Gastroesophageal sphincter (tissue), 4 donors: ENCODE measurements at regions not wholly inside any gene's neighbourhood (a gene's known extent, or its start where the extent isn't known, plus 50 kb on each side); places are given as distances from the start of the nearest gene placed in this dataset.
"Not testable (repeated sequence)": the region's sequence is repeated elsewhere in the genome, so short reads cannot be mapped to it uniquely, and the experiment has no call there.

Experiments used
- ATAC-seq: fragments of 150-250 bp; one replicate; pipeline ENCODE4 v1.9.1; 2016; ENCODE audit warnings: mild to moderate bottlenecking, moderate library complexity
- H3K27ac ChIP-seq, 4 donors: fragments of 200-600 bp; sonication (generic) in 3 of 4; 1 replicate in 3 of 4; 2 replicates in 1 of 4; pipeline ENCODE4 v1.5.1; 2016 to 2019
- H3K27me3 ChIP-seq: fragments of 200-600 bp; sonication (generic); one replicate; pipeline ENCODE4 v1.5.1; 2019
- H3K36me3 ChIP-seq, 2 donors: fragments of 200-600 bp; sonication (generic); one replicate each; pipeline ENCODE4 v1.5.1; 2019; ENCODE audit warnings: control low read depth in 1 of 2
- H3K4me1 ChIP-seq, 3 donors: fragments of 200-600 bp; sonication (generic); 1 replicate in 2 of 3; 2 replicates in 1 of 3; pipeline ENCODE4 v1.5.1; 2016 to 2019; ENCODE audit warnings: control low read depth in 2 of 3
- H3K4me3 ChIP-seq, 2 donors: fragments of 200-600 bp; sonication (generic); one replicate each; pipeline ENCODE4 v1.5.1; 2019; ENCODE audit warnings: mild to moderate bottlenecking in 1 of 2, moderate library complexity in 1 of 2
- H3K9me3 ChIP-seq, 3 donors: fragments of 200-600 bp; sonication (generic); one replicate each; pipeline ENCODE4 v1.5.1; 2017 to 2019; ENCODE audit warnings: control low read depth in 2 of 3
- CTCF ChIP-seq, 4 experiments: fragments of 200-600 bp in 2 of 4; fragments of 450-650 bp in 2 of 4; sonication (generic) in 1 of 4; IDR thresholded peaks; one replicate each; pipeline ENCODE4 v1.5.1; 2017 to 2019; ENCODE audit warnings: antibody characterized with exemption in 4 of 4, mild to moderate bottlenecking in 2 of 4, moderate library complexity in 2 of 4
- EP300 ChIP-seq: sonication (generic); formaldehyde crosslinking; IDR thresholded peaks from one replicate; pipeline ENCODE4 v1.6.1; 2017; ENCODE audit warnings: antibody characterized with exemption, mild to moderate bottlenecking
- POLR2A ChIP-seq, 2 donors: fragments of 450-650 bp; IDR thresholded peaks; one replicate each; pipeline ENCODE4 v1.6.1; 2017; ENCODE audit warnings: antibody characterized with exemption in 2 of 2, mild to moderate bottlenecking in 2 of 2, moderate library complexity in 1 of 2
- POLR2AphosphoS5 ChIP-seq: sonication (generic); formaldehyde crosslinking; IDR thresholded peaks from one replicate; pipeline ENCODE4 v1.6.1; 2017; ENCODE audit warnings: antibody characterized with exemption
- WGBS, 2 donors: methylation state at CpG; one replicate each; pipeline ENCODE4 v1.1.5; 2018; ENCODE audit warnings: low coverage in 1 of 2; 5-methylcytosine and 5-hydroxymethylcytosine counted together

DNA sequence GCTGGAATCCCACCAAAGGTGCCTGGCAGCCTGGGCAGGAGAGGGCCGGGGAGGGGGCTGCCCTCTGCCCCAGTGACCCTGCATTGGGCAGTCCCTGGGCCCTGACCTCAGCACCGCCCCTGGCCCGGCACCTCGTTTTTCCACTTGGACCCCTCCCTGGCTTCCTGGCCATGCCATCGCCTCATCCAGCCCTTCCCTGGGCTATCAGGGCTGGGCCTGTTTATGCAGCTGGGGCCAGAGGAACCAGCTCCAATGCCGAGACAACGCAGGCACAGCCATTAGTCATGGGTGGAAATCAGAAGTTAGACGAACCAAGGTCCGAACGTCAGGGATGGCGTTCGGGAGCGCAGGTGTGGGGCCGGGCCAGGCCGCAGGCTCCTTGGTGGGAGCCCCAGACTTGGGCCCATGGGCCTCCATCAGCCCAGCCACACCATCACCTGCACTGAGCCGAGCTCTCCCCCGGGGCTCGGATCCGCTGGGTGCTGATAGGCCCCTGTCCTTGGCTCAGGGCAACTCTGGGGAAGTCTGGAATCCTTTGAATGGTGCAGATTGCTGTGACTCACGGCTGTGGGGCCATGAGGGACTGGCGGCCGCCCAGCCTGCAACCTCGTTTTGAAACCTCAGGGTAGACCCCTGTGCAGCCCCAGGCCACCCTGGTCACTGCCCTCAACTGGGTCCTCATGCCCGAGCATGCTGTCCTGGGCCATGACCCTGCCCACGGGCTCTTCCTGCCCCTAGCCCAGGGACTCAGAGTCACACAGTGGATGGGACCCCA is 169.4 kb downstream of the KIF26A start:
- ATAC-seq, result no peak
- no peak overlapping the region for H3K4me3 ChIP-seq
- no CpG with 5 or more reads among the region's 25 CpGs for WGBS, 2 donors
- no peaks in the 10 kb centered on the region for H3K4me1 ChIP-seq
- peaks cover 0 to 11% (median 0%) of the 10 kb centered on the region in 3 donors for H3K9me3 ChIP-seq
- no peak for TF ChIP-seq EP300
- no peak for TF ChIP-seq POLR2A (IDR thresholded peaks at IDR 0.05)
- TF ChIP-seq POLR2AphosphoS5, result no peak
- TF ChIP-seq CTCF (IDR thresholded peaks at IDR 0.05), result no peak
- no peak overlapping the region for H3K27ac ChIP-seq
- no peaks in the 10 kb centered on the region for H3K36me3 ChIP-seq
- H3K27me3 ChIP-seq, result peaks cover 32% of the 10 kb centered on the region

GRCh38 chr14:104308534-104308933 is 170.1 kb downstream of the KIF26A start:
- WGBS, 2 donors, result 40 to 88% methylated on average over 1 to 10 of the region's 10 CpGs

DNA sequence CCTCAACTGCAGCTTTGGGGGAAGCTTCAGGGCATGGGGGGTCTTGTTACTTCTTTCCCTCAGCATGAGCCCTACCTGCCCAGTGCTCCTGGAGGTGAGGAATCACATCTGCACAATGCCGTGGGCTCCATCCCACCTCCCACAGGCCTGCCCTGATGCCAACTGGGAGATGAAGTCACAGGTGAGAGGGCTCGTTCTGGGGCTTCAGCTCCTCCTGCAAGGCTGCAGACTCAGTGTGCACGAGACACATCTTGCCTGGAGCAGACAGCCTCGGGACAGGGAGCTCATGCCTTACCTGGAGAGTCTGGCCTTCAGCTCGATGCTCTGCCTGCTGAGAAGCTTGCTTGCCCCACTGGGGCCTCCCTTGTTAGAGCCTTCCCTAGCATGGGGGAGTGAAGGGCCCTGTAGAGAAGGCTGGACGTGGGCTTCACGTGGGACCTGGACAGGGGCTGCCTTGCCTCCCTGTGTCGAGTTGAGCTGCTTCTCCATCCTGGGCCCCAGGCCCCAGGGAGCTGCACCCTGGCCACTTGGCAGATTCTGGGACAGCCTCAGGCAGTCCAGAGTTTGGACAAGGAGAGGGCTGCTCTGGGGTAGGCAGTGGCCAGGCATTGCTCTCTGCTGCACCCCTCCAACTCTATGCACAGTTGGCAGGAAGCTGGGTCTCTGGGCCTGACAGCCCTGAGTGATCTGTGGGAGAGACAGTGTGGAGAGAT is 171.4 kb downstream of the KIF26A start:
- WGBS, 2 donors, result no CpG with 5 or more reads among the region's 8 CpGs
- no peaks in the 10 kb centered on the region for H3K36me3 ChIP-seq
- no peak for TF ChIP-seq POLR2A (IDR thresholded peaks at IDR 0.05)
- no peak for TF ChIP-seq CTCF (IDR thresholded peaks at IDR 0.05)
- H3K27ac ChIP-seq, result no peak overlapping the region
- H3K4me3 ChIP-seq, result no peak overlapping the region
- H3K9me3 ChIP-seq, result peaks cover 0 to 11% (median 0%) of the 10 kb centered on the region in 3 donors
- H3K27me3 ChIP-seq, result peaks cover 24% of the 10 kb centered on the region
- ATAC-seq, result no peak
- no peaks in the 10 kb centered on the region for H3K4me1 ChIP-seq

More at GRCh38 chr14:104308534-104308933, 170.1 kb downstream of the KIF26A start:
- Histone ChIP-seq H3K9me3 (peaks cover 0 to 11% (median 0%) of the 10 kb centered on the region in 3 donors), H3K27me3 (peaks cover 32% of the 10 kb centered on the region)
- not testable (repeated sequence) for H3K36me3 ChIP-seq, H3K4me3 ChIP-seq, H3K4me1 ChIP-seq, ATAC-seq, H3K27ac ChIP-seq

GRCh38 chr14:104311358-104311757 is 173.0 kb downstream of the KIF26A start:
- ATAC-seq, result no peak
- H3K4me1 ChIP-seq, result no peaks in the 10 kb centered on the region
- 71 to 81% methylated on average over 4 of the region's 4 CpGs for WGBS, 2 donors

DNA sequence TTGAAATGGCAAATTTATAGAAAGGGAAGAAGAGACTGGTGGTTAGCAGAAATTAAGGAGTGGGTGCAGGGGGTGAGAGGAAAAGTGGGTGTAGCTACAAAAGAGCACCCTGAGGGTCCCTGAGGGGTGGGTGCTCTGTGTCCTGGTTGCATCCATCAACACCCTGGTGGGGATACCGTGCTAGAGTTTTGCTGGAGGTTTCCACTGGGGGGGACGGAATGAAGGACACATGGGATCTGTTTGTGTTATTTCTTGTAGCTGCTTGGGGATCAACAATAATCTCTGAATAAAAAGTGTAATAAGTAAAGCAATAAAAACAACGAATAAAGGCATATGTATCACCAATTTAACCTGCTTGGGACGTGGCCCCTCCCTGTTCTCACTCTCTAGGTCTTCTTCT is 175.3 kb downstream of the KIF26A start:
- ATAC-seq, result no peak
- Histone ChIP-seq H3K27me3 (peaks cover 3% of the 10 kb centered on the region), H3K9me3 (peaks cover 0 to 11% (median 0%) of the 10 kb centered on the region in 3 donors), H3K4me1 (no peaks in the 10 kb centered on the region), H3K27ac (no peak overlapping the region), H3K36me3 (no peaks in the 10 kb centered on the region), H3K4me3 (no peak overlapping the region)
- TF ChIP-seq EP300, result no peak
- no peak for TF ChIP-seq POLR2AphosphoS5
- TF ChIP-seq POLR2A (IDR thresholded peaks at IDR 0.05), result no peak
- TF ChIP-seq CTCF (IDR thresholded peaks at IDR 0.05), result no peak
- WGBS, 2 donors, result 67 to 75% methylated on average over 4 of the region's 4 CpGs

More at GRCh38 chr14:104311358-104311757, 173.0 kb downstream of the KIF26A start:
- no peak overlapping the region for H3K4me3 ChIP-seq
- H3K27me3 ChIP-seq, result peaks cover 12% of the 10 kb centered on the region
- no peak overlapping the region for H3K27ac ChIP-seq
- TF ChIP-seq EP300 (no peak), POLR2AphosphoS5 (no peak), POLR2A (IDR thresholded peaks at IDR 0.05) (no peak), CTCF (IDR thresholded peaks at IDR 0.05) (no peak)
- peaks cover 0 to 11% (median 0%) of the 10 kb centered on the region in 3 donors for H3K9me3 ChIP-seq
- H3K36me3 ChIP-seq, result no peaks in the 10 kb centered on the region
